SU-DHL-6 (cell line): ENCODE measurements at regions not wholly inside any gene's neighbourhood (a gene's known extent, or its start where the extent isn't known, plus 50 kb on each side); places are given as distances from the start of the nearest gene placed in this dataset.

ENCODE experiments used
- H2AFZ ChIP-seq: fragments of 200-600 bp; sonication (generic); 2 replicates; pipeline ENCODE4 v1.6.1; 2014; ENCODE audit warnings: low read depth, mild to moderate bottlenecking, moderate library complexity, mixed read lengths, antibody characterized with exemption, low read length; ENCODE audit not compliant: severe bottlenecking
- H3F3A ChIP-seq: fragments of 200-600 bp; shearing (Covaris generic); 2 replicates; pipeline ENCODE4 v1.6.0; 2016; ENCODE audit warnings: antibody characterized with exemption, mild to moderate bottlenecking; ENCODE audit not compliant: insufficient read depth
- H3K27ac ChIP-seq: fragments of 200-600 bp; sonication (generic); 2 replicates; pipeline ENCODE4 v1.5.1; 2016; ENCODE audit warnings: low read depth, mild to moderate bottlenecking, low read length, moderate library complexity, mixed read lengths
- H3K27me3 ChIP-seq: fragments of 200-600 bp; sonication (generic), shearing (Covaris generic); 2 replicates; pipeline ENCODE4 v1.6.0; 2014; ENCODE audit warnings: mild to moderate bottlenecking, low read length
- H3K36me3 ChIP-seq: fragments of 200-600 bp; sonication (generic); 2 replicates; pipeline ENCODE4 v1.6.1; 2014; ENCODE audit warnings: mild to moderate bottlenecking, low read length, mixed read lengths
- H3K4me2 ChIP-seq: fragments of 300-600, 200-600 bp; shearing (Covaris generic), sonication (generic); 2 replicates; pipeline ENCODE4 v1.6.0; 2014; ENCODE audit warnings: low read length, low read depth, mild to moderate bottlenecking; ENCODE audit not compliant: poor library complexity, severe bottlenecking
- H3K4me3 ChIP-seq: fragments of 200-600 bp; sonication (generic); 2 replicates; pipeline ENCODE4 v1.5.1; 2014; ENCODE audit warnings: antibody characterized with exemption, low read length, mild to moderate bottlenecking, mixed read lengths; ENCODE audit not compliant: insufficient read depth, poor library complexity, severe bottlenecking
- H3K79me2 ChIP-seq: fragments of 200-600 bp; sonication (generic); 2 replicates; pipeline ENCODE4 v1.6.1; 2014; ENCODE audit warnings: mild to moderate bottlenecking, low read length, moderate library complexity; ENCODE audit not compliant: insufficient read depth
- H3K9ac ChIP-seq: fragments of 200-600 bp; sonication (generic); 2 replicates; pipeline ENCODE4 v1.7.0; 2014; ENCODE audit warnings: mild to moderate bottlenecking, low read length
- H3K9me2 ChIP-seq: fragments of 200-600 bp; sonication (generic); replicated peaks from 2 replicates; pipeline ENCODE4 v1.6.1; 2014; ENCODE audit warnings: low read length; ENCODE audit not compliant: insufficient read depth
- H3K9me3 ChIP-seq: fragments of 200-600 bp; sonication (generic); 2 replicates; pipeline ENCODE4 v1.6.1; 2014; ENCODE audit warnings: low read length, mixed read lengths; ENCODE audit not compliant: insufficient read depth
- H4K20me1 ChIP-seq: fragments of 200-600 bp; sonication (generic); 2 replicates; pipeline ENCODE4 v1.6.1; 2014; ENCODE audit warnings: low read depth, mild to moderate bottlenecking, antibody characterized with exemption, low read length, moderate library complexity, mixed read lengths
- EZH2phosphoT487 ChIP-seq: fragments of 200-600 bp; sonication (generic), shearing (Covaris generic); conservative IDR thresholded peaks from 2 replicates; pipeline ENCODE4 v1.6.1; 2018; ENCODE audit warnings: mild to moderate bottlenecking, antibody characterized with exemption, low read length, moderate library complexity, mixed read lengths
- TF ChIP-seq, protein P1 (sequence below): fragments of 200-600 bp; sonication (generic); IDR thresholded peaks from one replicate; pipeline ENCODE4 v1.5.1; 2017; ENCODE audit warnings: antibody characterized with exemption, mild to moderate bottlenecking, low read length, moderate library complexity; ENCODE audit not compliant: insufficient read depth, poor library complexity, severe bottlenecking

GRCh38 chr20:11364736-11365135 lies 553.0 kb upstream of the BTBD3 start:
- H3K4me3 ChIP-seq = no peak overlapping the region
- no peak for TF ChIP-seq EZH2phosphoT487
- TF ChIP-seq, protein P1, sequence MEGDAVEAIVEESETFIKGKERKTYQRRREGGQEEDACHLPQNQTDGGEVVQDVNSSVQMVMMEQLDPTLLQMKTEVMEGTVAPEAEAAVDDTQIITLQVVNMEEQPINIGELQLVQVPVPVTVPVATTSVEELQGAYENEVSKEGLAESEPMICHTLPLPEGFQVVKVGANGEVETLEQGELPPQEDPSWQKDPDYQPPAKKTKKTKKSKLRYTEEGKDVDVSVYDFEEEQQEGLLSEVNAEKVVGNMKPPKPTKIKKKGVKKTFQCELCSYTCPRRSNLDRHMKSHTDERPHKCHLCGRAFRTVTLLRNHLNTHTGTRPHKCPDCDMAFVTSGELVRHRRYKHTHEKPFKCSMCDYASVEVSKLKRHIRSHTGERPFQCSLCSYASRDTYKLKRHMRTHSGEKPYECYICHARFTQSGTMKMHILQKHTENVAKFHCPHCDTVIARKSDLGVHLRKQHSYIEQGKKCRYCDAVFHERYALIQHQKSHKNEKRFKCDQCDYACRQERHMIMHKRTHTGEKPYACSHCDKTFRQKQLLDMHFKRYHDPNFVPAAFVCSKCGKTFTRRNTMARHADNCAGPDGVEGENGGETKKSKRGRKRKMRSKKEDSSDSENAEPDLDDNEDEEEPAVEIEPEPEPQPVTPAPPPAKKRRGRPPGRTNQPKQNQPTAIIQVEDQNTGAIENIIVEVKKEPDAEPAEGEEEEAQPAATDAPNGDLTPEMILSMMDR = no peak
- H3F3A ChIP-seq = no peaks in the 10 kb centered on the region
- no peaks in the 10 kb centered on the region for H3K9me2 ChIP-seq
- H4K20me1 ChIP-seq = no peaks in the 10 kb centered on the region
- no peaks in the 10 kb centered on the region for H3K27me3 ChIP-seq
- H3K36me3 ChIP-seq = no peaks in the 10 kb centered on the region
- no peak overlapping the region for H3K27ac ChIP-seq
- no peak overlapping the region for H3K9ac ChIP-seq
- H2AFZ ChIP-seq = no peak overlapping the region
- no peaks in the 10 kb centered on the region for H3K79me2 ChIP-seq
- no peak overlapping the region for H3K4me2 ChIP-seq
- no peaks in the 10 kb centered on the region for H3K9me3 ChIP-seq

- H2AFZ ChIP-seq = no peak overlapping the region
- no peaks in the 10 kb centered on the region for H3K36me3 ChIP-seq
- no peak overlapping the region for H3K4me3 ChIP-seq
- TF ChIP-seq EZH2phosphoT487 = no peak
- no peaks in the 10 kb centered on the region for H4K20me1 ChIP-seq
- H3F3A ChIP-seq = no peaks in the 10 kb centered on the region
- H3K9ac ChIP-seq = no peak overlapping the region
- no peaks in the 10 kb centered on the region for H3K9me2 ChIP-seq
- H3K27ac ChIP-seq = no peak overlapping the region
- no peak overlapping the region for H3K4me2 ChIP-seq
- H3K27me3 ChIP-seq = no peaks in the 10 kb centered on the region
- no peaks in the 10 kb centered on the region for H3K79me2 ChIP-seq
- H3K9me3 ChIP-seq = no peaks in the 10 kb centered on the region
These were observed 551.0 kb upstream of the BTBD3 start for GRCh38 chr20:11366660-11367059.

- Histone ChIP-seq H3K4me2 (no peak overlapping the region), H4K20me1 (no peaks in the 10 kb centered on the region), H3K27ac (no peak overlapping the region), H2AFZ (no peak overlapping the region), H3K9me2 (no peaks in the 10 kb centered on the region), H3K79me2 (no peaks in the 10 kb centered on the region), H3K9ac (no peak overlapping the region), H3K36me3 (no peaks in the 10 kb centered on the region), H3K4me3 (no peak overlapping the region), H3K27me3 (no peaks in the 10 kb centered on the region), H3F3A (no peaks in the 10 kb centered on the region), H3K9me3 (no peaks in the 10 kb centered on the region)
- TF ChIP-seq EZH2phosphoT487 = no peak
- TF ChIP-seq, protein P1 = no peak
These were observed 549.2 kb upstream of the BTBD3 start for GRCh38 chr20:11368499-11368898.

DNA sequence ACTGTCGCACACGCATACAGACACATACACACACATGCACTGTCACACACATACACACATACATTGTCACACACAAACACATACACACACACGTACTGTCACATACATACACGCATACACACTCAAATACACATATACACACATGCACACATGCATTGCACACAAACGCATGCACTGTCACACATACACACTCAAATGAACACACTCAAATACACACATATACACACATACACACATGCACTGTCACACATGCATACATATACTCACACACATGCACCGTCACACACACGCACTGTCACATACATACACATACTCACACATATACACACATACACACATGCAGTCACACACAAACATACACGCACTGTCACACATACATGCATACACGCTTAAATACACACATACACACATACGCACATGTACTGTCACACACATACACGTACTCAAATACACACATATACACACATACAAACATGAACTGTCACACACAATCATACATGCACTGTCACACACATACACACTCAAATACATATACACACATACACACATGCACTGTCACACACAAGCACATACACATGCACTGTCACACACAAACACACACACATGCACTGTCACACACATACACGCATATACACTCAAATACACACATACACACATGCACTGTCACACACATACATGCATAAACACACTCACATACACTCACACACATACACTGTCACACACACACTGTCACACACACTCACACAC lies 548.6 kb upstream of the BTBD3 start:
- H3K36me3 ChIP-seq = no peaks in the 10 kb centered on the region
- H4K20me1 ChIP-seq = no peaks in the 10 kb centered on the region
- no peaks in the 10 kb centered on the region for H3K9me3 ChIP-seq
- H3K4me3 ChIP-seq = no peak overlapping the region
- no peak overlapping the region for H3K4me2 ChIP-seq
- no peaks in the 10 kb centered on the region for H3K27me3 ChIP-seq
- H3K9ac ChIP-seq = no peak overlapping the region
- no peaks in the 10 kb centered on the region for H3K9me2 ChIP-seq
- TF ChIP-seq EZH2phosphoT487 = no peak
- TF ChIP-seq, protein P1 = no peak
- H3K79me2 ChIP-seq = no peaks in the 10 kb centered on the region
- no peak overlapping the region for H2AFZ ChIP-seq
- no peaks in the 10 kb centered on the region for H3F3A ChIP-seq
- H3K27ac ChIP-seq = no peak overlapping the region
